Neuronal stem cell (in vitro differentiated cells): ENCODE measurements at regions not wholly inside any gene's neighbourhood (a gene's known extent, or its start where the extent isn't known, plus 50 kb on each side); places are given as distances from the start of the nearest gene placed in this dataset.

Experiments used
- DNase-seq: peaks from one replicate; pipeline ENCODE4 v3.0.0-alpha.2; 2013; ENCODE audit warnings: low spot score
- H2AFZ ChIP-seq: one replicate; pipeline ENCODE4 v1.6.1; 2013; ENCODE audit warnings: mild to moderate bottlenecking, low read length, inconsistent platforms
- H2AK5ac ChIP-seq: 2 replicates; pipeline ENCODE4 v1.6.1; 2013; ENCODE audit warnings: low read depth, mild to moderate bottlenecking, inconsistent platforms, low read length, moderate library complexity, mixed read lengths
- H2BK120ac ChIP-seq: 2 replicates; pipeline ENCODE4 v1.6.1; 2013; ENCODE audit warnings: low read depth, mild to moderate bottlenecking, inconsistent platforms, low read length, moderate library complexity, mixed read lengths
- H2BK12ac ChIP-seq: one replicate; pipeline ENCODE4 v1.6.1; 2013; ENCODE audit warnings: low read length, inconsistent platforms
- H2BK15ac ChIP-seq: 2 replicates; pipeline ENCODE4 v1.6.1; 2013; ENCODE audit warnings: mild to moderate bottlenecking, low read length, inconsistent platforms, mixed read lengths
- H2BK5ac ChIP-seq: one replicate; pipeline ENCODE4 v1.6.1; 2013; ENCODE audit warnings: inconsistent platforms, mild to moderate bottlenecking, low read length, moderate library complexity
- H3K14ac ChIP-seq: one replicate; pipeline ENCODE4 v1.6.1; 2013; ENCODE audit warnings: low read length, inconsistent platforms
- H3K18ac ChIP-seq: 2 replicates; pipeline ENCODE4 v1.6.1; 2013; ENCODE audit warnings: low read length, inconsistent platforms
- H3K23ac ChIP-seq: 2 replicates; pipeline ENCODE4 v1.6.1; 2013; ENCODE audit warnings: low read depth, mild to moderate bottlenecking, mixed read lengths, low read length, inconsistent platforms; ENCODE audit not compliant: poor library complexity
- H3K27ac ChIP-seq: replicated peaks from 3 replicates; pipeline ENCODE4 v1.5.1; 2013; ENCODE audit warnings: low read length, inconsistent platforms
- H3K27me3 ChIP-seq, 3 experiments: 2 replicates each; pipeline ENCODE4 v1.6.1; 2013; ENCODE audit warnings: low read length in 3 of 3, mild to moderate bottlenecking in 2 of 3, inconsistent platforms in 1 of 3, low read depth in 1 of 3, mixed read lengths in 1 of 3, moderate library complexity in 1 of 3; ENCODE audit not compliant: control insufficient read depth in 3 of 3, insufficient read depth in 3 of 3
- H3K36me3 ChIP-seq, 2 donors: replicated peaks in 1 of 2; 2 replicates each; pipeline ENCODE4 v1.6.1; 2013; ENCODE audit warnings: low read length in 2 of 2; ENCODE audit not compliant: control insufficient read depth in 2 of 2, insufficient read depth in 2 of 2
- H3K4ac ChIP-seq: 2 replicates; pipeline ENCODE4 v1.6.1; 2013; ENCODE audit warnings: inconsistent platforms, mild to moderate bottlenecking, low read length, moderate library complexity
- H3K4me1 ChIP-seq, 2 donors: 1 replicate in 1 of 2; 2 replicates in 1 of 2; pipeline ENCODE4 v1.6.1; 2013; ENCODE audit warnings: low read length in 2 of 2, low read depth in 1 of 2; ENCODE audit not compliant: control insufficient read depth in 2 of 2, insufficient read depth in 1 of 2
- H3K4me2 ChIP-seq: one replicate; pipeline ENCODE4 v1.6.1; 2013; ENCODE audit warnings: mild to moderate bottlenecking, low read length, inconsistent platforms; ENCODE audit not compliant: insufficient read depth, poor library complexity, severe bottlenecking
- H3K4me3 ChIP-seq, 2 donors: 2 replicates each; pipeline ENCODE4 v1.5.1; 2013; ENCODE audit warnings: low read length in 2 of 2, mild to moderate bottlenecking in 2 of 2, inconsistent platforms in 1 of 2, moderate library complexity in 1 of 2
- H3K79me1 ChIP-seq: one replicate; pipeline ENCODE4 v1.6.1; 2013; ENCODE audit warnings: low read depth, mild to moderate bottlenecking, inconsistent platforms, low read length, moderate library complexity
- H3K9ac ChIP-seq: one replicate; pipeline ENCODE4 v1.6.1; 2013; ENCODE audit warnings: mild to moderate bottlenecking, low read depth, low read length, inconsistent platforms; ENCODE audit not compliant: poor library complexity
- H3K9me3 ChIP-seq, 2 donors: replicated peaks in 1 of 2; 2 replicates each; pipeline versions ENCODE3 to v1.6.1; 2013; ENCODE audit warnings: low read length in 2 of 2, mild to moderate bottlenecking in 2 of 2, inconsistent platforms in 1 of 2, low read depth in 1 of 2, mixed read lengths in 1 of 2, moderate library complexity in 1 of 2; ENCODE audit not compliant: control insufficient read depth in 2 of 2, insufficient read depth in 1 of 2
- H4K8ac ChIP-seq: one replicate; pipeline ENCODE4 v1.6.1; 2013; ENCODE audit warnings: low read depth, mild to moderate bottlenecking, inconsistent platforms, low read length, moderate library complexity
- H4K91ac ChIP-seq: one replicate; pipeline ENCODE4 v1.6.1; 2013; ENCODE audit warnings: low read length, low read depth, mild to moderate bottlenecking, inconsistent platforms; ENCODE audit not compliant: poor library complexity
- WGBS, 2 donors: extraction: QIAGEN DNeasy Blood & Tissue Kit; methylation state at CpG; one replicate each; pipeline ENCODE4 v1.1.7; 2013; ENCODE audit warnings: missing lambda C conversion rate in 2 of 2, mixed read lengths in 1 of 2; ENCODE audit not compliant: insufficient read length in 2 of 2, insufficient replicate concordance in 1 of 2; ENCODE audit errors: extremely low coverage in 2 of 2; 5-methylcytosine and 5-hydroxymethylcytosine counted together

GRCh38 chr4:25551605-25552004, 104.0 kb upstream of the SLC34A2 start:
- Histone ChIP-seq H3K79me1 (no peaks in the 10 kb centered on the region), H2BK120ac (no peak overlapping the region), H3K4me1 (peaks cover 0 to 5% of the 10 kb centered on the region in 2 donors), H2BK5ac (no peak overlapping the region), H3K27ac (no peak overlapping the region), H3K27me3 (peaks cover 0 to 5% (median 0%) of the 10 kb centered on the region in 3 experiments), H3K4ac (no peak overlapping the region), H3K9me3 (no peaks in the 10 kb centered on the region), H3K4me2 (no peak overlapping the region), H2BK15ac (no peak overlapping the region), H4K8ac (no peak overlapping the region), H4K91ac (no peak overlapping the region), H3K14ac (no peak overlapping the region), H3K9ac (no peak overlapping the region), H3K23ac (no peak overlapping the region), H2AFZ (no peak overlapping the region), H3K36me3 (no peaks in the 10 kb centered on the region), H3K4me3 (no peak overlapping the region), H2BK12ac (no peak overlapping the region), H2AK5ac (no peak overlapping the region), H3K18ac (no peak overlapping the region)
- WGBS, 2 donors = no CpG with 5 or more reads among the region's 4 CpGs
- DNase-seq = no peak

- Histone ChIP-seq H3K4ac (no peak overlapping the region), H2BK5ac (no peak overlapping the region), H2AFZ (no peak overlapping the region), H2BK12ac (no peak overlapping the region), H3K18ac (no peak overlapping the region), H3K36me3 (no peaks in the 10 kb centered on the region), H3K14ac (no peak overlapping the region), H3K4me2 (no peak overlapping the region), H3K4me3 (no peak overlapping the region), H2BK15ac (no peak overlapping the region), H3K4me1 (peaks cover 0 to 3% of the 10 kb centered on the region in 2 donors), H3K27ac (no peak overlapping the region), H2AK5ac (no peak overlapping the region), H2BK120ac (no peak overlapping the region), H3K9ac (no peak overlapping the region), H4K91ac (no peak overlapping the region), H3K79me1 (no peaks in the 10 kb centered on the region), H3K27me3 (peaks cover 0 to 5% (median 0%) of the 10 kb centered on the region in 3 experiments), H3K9me3 (no peaks in the 10 kb centered on the region), H4K8ac (no peak overlapping the region), H3K23ac (no peak overlapping the region)
- DNase-seq = no peak
- WGBS, 2 donors = no CpG with 5 or more reads among the region's 8 CpGs
Measured at GRCh38 chr4:25552580-25553271, 102.9 kb upstream of the SLC34A2 start.

GRCh38 chr4:25559508-25559907, 96.1 kb upstream of the SLC34A2 start:
- H2BK12ac ChIP-seq = no peak overlapping the region
- no peak for DNase-seq
- no peak overlapping the region for H2BK15ac ChIP-seq
- H2AK5ac ChIP-seq = no peak overlapping the region
- no peak overlapping the region for H3K27ac ChIP-seq
- H3K23ac ChIP-seq = no peak overlapping the region
- H4K91ac ChIP-seq = no peak overlapping the region
- H3K79me1 ChIP-seq = no peaks in the 10 kb centered on the region
- no peak overlapping the region for H3K4me3 ChIP-seq
- no peak overlapping the region for H4K8ac ChIP-seq
- H3K4me2 ChIP-seq = no peak overlapping the region
- H2BK120ac ChIP-seq = no peak overlapping the region
- H3K18ac ChIP-seq = no peak overlapping the region
- no peak overlapping the region for H2AFZ ChIP-seq
- H2BK5ac ChIP-seq = no peak overlapping the region
- no peak overlapping the region for H3K4ac ChIP-seq
- H3K9ac ChIP-seq = no peak overlapping the region
- no peaks in the 10 kb centered on the region for H3K9me3 ChIP-seq
- no peaks in the 10 kb centered on the region for H3K4me1 ChIP-seq
- no peak overlapping the region for H3K14ac ChIP-seq
- H3K27me3 ChIP-seq = peaks cover 0 to 5% (median 0%) of the 10 kb centered on the region in 3 experiments
- WGBS, 2 donors = no CpG with 5 or more reads among the region's 4 CpGs
- no peaks in the 10 kb centered on the region for H3K36me3 ChIP-seq

- no peak overlapping the region for H3K4me2 ChIP-seq
- H3K79me1 ChIP-seq = no peaks in the 10 kb centered on the region
- no peak overlapping the region for H4K91ac ChIP-seq
- H3K4me1 ChIP-seq = no peaks in the 10 kb centered on the region
- no peaks in the 10 kb centered on the region for H3K9me3 ChIP-seq
- H3K27ac ChIP-seq = no peak overlapping the region
- no peak overlapping the region for H2BK15ac ChIP-seq
- H2AK5ac ChIP-seq = no peak overlapping the region
- H3K18ac ChIP-seq = no peak overlapping the region
- no peak overlapping the region for H3K14ac ChIP-seq
- no peak overlapping the region for H2BK120ac ChIP-seq
- no peak overlapping the region for H3K4ac ChIP-seq
- no peak for DNase-seq
- H3K27me3 ChIP-seq = no peaks in the 10 kb centered on the region
- no peak overlapping the region for H2BK12ac ChIP-seq
- WGBS, 2 donors = no CpG with 5 or more reads among the region's 8 CpGs
- H3K36me3 ChIP-seq = no peaks in the 10 kb centered on the region
- H2BK5ac ChIP-seq = no peak overlapping the region
- no peak overlapping the region for H3K4me3 ChIP-seq
- no peak overlapping the region for H4K8ac ChIP-seq
- H2AFZ ChIP-seq = no peak overlapping the region
- no peak overlapping the region for H3K23ac ChIP-seq
- H3K9ac ChIP-seq = no peak overlapping the region
Measured at GRCh38 chr4:25560605-25561004, 95.0 kb upstream of the SLC34A2 start.
